Retina (tissue), 1 donor: ENCODE measurements at regions not wholly inside any gene's neighbourhood (a gene's known extent, or its start where the extent isn't known, plus 50 kb on each side); places are given as distances from the start of the nearest gene placed in this dataset.
"Not testable (repeated sequence)": the region's sequence is repeated elsewhere in the genome, so short reads cannot be mapped to it uniquely, and the experiment has no call there.

Source experiments
- DNase-seq: peaks from one replicate; pipeline ENCODE4 v3.0.0-alpha.2; 2016

DNA sequence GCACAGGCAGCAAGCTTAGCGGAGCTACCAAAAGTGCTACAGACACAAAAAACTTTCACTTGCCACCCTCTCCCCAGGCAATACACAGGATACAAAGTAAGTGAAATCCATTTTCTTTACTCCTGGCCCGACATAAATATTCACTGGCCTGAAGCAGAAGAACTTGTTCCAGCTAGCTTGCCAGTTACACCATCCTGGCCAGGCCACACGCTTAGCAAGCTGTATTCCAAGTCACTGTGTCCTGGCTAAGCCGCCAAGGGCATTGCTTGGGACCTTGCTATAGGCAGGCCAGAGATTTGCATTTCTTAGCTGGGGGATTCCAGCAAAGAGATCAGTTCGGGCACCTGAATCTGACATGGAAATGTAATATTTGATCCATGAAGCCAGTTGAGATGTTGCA lies 71.0 kb upstream of the SLC1A3 start:
- no peak for DNase-seq

DNA sequence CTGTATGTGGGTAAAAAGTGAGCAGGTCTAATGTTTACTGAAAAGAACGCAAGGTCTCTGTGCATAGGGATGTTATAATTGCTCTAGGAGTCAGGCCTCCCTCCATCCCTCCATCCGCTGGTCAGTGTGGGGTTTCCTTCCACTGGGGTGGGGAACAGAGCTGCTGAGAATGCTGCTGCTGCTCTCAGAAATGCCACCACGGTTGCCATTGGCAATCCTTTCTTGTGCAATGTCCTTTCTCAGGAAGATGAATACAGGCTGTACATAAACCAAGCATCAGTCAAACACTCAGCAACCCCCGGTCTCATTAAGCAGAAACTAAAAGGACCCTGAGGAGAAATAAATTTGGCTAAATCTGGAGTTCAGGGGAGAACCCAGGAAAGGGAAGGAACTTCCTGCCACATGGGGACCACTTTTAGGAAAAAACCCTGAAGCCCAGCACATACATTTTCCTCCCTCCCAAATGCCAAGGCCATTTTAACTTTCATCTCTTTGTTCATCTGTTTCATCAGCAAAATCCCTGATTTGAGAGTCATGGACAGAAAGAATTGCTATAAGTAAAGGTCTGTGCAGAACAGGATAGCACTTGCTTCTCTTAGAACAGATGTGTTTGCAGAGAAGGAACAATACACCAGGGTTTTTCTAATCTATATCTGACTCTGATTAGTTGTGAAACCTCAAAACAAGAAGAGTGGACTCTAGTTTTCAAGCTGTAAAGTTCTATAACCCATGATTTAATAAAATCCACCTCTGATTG lies 70.4 kb upstream of the SLC1A3 start:
- peak; percentile 39 for DNase-seq

DNA sequence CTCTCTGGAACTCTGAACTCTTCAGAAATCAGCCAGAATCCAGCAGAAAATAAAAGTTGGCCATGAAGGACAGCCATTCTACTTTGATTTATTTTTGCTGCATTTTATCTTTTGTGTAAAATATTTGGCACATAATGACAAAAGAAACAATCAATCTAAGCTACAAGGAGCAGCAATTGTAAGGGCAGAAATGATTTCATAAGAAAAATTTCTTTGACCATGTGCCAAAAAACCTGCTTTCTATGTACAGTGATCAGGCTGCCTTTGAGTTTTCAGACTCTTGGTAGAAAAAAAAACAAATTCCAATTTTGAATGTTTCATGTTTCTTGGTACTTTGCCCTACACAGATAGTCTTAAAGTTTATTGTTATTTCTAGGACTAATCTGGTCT lies 69.8 kb upstream of the SLC1A3 start:
- DNase-seq: no peak

DNA sequence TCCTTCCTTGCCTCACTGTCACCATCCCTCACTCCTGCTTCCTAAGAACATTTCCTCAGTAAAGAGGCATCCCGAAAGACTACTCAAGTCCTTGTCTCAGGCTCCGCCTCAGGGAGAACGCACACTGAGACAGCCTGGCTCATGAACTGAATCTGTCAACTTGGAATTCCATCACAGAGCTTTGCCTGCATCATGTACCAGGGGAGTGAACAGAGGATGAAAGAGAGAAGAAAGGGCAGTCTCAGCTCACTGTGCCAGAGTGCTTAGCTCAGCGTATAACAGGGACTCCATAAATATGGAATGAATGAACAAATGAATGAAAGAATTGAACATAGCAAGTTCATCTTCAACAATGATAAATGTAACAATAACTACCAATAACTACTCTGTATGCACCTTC lies 68.7 kb upstream of the SLC1A3 start:
- peak; percentile 72 for DNase-seq

DNA sequence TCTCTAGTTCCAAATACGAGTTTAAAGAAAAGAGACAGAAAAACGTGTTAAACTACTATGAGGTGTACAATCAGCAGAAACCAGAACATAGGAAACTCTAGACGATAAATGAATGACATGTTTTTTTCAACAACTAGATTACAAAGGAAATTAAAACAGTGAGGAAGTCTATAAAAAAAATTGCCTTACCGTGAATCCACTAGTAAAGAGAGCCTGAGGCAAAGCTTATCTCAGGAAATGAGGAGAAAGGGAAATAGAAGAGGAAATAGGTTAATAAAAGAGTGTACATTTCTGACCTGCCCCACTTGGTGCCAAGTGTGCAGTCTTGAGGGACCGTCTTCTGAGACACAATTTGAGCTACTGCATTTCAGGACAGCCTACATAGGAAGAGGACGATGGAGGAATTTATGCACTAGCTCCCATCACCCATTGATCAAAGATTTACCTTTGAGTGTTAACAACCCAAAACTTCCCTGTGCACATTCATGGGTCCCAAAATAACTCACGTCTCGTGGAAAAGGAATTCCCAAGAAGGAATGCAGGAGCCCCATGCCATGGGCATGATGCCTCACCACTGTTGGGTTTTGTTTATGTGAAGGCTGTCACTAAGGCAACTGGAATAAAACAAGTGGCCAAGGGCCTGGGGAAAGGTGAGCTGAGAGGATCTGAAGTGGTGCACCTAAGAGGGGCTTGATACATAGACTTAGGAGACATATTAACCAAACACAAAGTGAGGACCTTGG lies 53.6 kb upstream of the SLC1A3 start:
- DNase-seq: no peak

DNA sequence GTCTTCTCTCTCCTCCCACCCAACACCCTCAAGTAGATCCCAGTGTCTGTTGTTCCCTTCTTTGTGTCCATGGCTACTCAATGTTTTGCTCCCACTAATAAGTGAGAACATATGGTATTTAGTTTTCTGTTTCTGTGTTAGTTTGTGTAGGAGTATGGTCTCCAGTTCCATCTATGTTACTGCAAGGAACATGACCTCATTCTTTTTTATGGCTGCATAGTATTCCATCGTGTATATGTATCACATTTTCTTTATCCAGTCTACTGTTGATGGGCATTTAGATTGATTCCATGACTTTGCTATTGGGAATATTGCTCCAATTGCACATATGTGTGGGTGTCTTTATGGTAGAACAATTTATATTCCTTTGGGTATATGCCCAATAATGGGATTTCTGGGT lies 51.4 kb upstream of the SLC1A3 start:
- not testable (repeated sequence) for DNase-seq
